Upper lobe of right lung (tissue), 1 donor: ENCODE measurements at regions not wholly inside any gene's neighbourhood (a gene's known extent, or its start where the extent isn't known, plus 50 kb on each side); places are given as distances from the start of the nearest gene placed in this dataset.

Experiments used
- ATAC-seq: fragments of 200-7000 bp; cut with Tn5 transposase; one replicate; pipeline ENCODE4 v1.9.1; 2020; ENCODE audit warnings: mild to moderate bottlenecking, moderate library complexity
- DNase-seq: peaks from one replicate; pipeline ENCODE4 v3.0.0-alpha.2; 2020
- H3K27ac ChIP-seq: fragments of 200-600 bp; one replicate; pipeline ENCODE4 v1.8.0; 2022
- H3K27me3 ChIP-seq: fragments of 200-600 bp; one replicate; pipeline ENCODE4 v1.8.0; 2022; ENCODE audit warnings: mild to moderate bottlenecking
- H3K36me3 ChIP-seq: fragments of 200-600 bp; one replicate; pipeline ENCODE4 v1.8.0; 2022
- H3K4me1 ChIP-seq: fragments of 200-600 bp; one replicate; pipeline ENCODE4 v1.8.0; 2022
- H3K4me3 ChIP-seq: fragments of 200-600 bp; one replicate; pipeline ENCODE4 v1.8.0; 2022; ENCODE audit warnings: mild to moderate bottlenecking
- H3K9me3 ChIP-seq: fragments of 200-600 bp; one replicate; pipeline ENCODE4 v1.8.0; 2022
- intact Hi-C: fragments of 100-400 bp; cut with DNase I; formaldehyde crosslinking; loops from one replicate; pipeline ENCODE4 v1.11.0; 2022
- TF ChIP-seq, protein P1 (sequence below): fragments of 200-600 bp; IDR thresholded peaks from one replicate; pipeline ENCODE4 v1.8.0; 2022; ENCODE audit warnings: antibody characterized with exemption
- donor health status: DM: no; HTN: yes; CAD: no; lungs with severe emphysema.

GRCh38 chr1:56028911-56029310 lies 550.5 kb downstream of the PLPP3 start:
- Histone ChIP-seq H3K9me3 (no peaks in the 10 kb centered on the region), H3K27me3 (no peaks in the 10 kb centered on the region), H3K27ac (no peak overlapping the region), H3K4me1 (peaks cover 6% of the 10 kb centered on the region), H3K36me3 (no peaks in the 10 kb centered on the region), H3K4me3 (no peak overlapping the region)
- ATAC-seq (no peak), DNase-seq (no peak)
- intact Hi-C loops = no loop called here
- TF ChIP-seq, protein P1, sequence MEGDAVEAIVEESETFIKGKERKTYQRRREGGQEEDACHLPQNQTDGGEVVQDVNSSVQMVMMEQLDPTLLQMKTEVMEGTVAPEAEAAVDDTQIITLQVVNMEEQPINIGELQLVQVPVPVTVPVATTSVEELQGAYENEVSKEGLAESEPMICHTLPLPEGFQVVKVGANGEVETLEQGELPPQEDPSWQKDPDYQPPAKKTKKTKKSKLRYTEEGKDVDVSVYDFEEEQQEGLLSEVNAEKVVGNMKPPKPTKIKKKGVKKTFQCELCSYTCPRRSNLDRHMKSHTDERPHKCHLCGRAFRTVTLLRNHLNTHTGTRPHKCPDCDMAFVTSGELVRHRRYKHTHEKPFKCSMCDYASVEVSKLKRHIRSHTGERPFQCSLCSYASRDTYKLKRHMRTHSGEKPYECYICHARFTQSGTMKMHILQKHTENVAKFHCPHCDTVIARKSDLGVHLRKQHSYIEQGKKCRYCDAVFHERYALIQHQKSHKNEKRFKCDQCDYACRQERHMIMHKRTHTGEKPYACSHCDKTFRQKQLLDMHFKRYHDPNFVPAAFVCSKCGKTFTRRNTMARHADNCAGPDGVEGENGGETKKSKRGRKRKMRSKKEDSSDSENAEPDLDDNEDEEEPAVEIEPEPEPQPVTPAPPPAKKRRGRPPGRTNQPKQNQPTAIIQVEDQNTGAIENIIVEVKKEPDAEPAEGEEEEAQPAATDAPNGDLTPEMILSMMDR = no peak

DNA sequence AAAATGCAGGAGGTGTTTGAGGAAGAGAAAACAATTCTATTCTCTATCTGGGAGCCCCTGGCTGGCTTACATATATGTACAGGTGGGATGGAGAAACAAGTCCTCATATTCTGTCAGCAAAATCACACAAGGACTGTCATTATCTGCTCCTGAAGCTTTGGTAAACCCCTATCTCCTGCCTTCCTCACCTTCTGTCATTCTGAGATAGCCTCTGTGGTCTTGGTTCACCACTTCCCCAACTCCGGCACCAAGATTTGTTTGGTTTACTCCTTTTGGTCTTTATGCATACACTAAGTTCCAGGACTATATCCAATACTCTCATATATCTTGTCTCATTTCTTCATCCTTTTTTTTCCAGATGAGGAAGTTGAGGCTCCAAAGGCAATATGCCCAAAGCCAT lies 551.1 kb downstream of the PLPP3 start:
- TF ChIP-seq, protein P1 = no peak

DNA sequence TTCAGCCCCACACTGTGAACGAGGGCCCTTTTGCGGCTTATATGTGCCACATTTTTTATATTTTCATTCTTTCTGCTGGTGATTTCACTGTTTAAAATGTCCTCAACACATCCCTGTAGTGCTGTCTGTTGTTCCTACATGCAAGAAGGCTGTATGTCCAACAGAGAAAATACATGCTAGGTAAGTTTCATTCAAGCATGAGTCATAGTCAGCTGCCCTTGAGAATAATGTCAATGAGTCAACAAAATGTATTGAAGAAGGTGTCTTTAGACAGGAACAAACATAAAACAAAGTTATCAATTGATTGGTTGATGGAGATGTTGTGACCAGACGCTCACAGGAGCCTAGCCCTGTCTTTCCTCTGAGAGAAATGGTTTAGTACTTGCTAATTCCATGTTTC lies 553.4 kb downstream of the PLPP3 start:
- Histone ChIP-seq H3K9me3 (no peaks in the 10 kb centered on the region), H3K36me3 (no peaks in the 10 kb centered on the region), H3K27me3 (no peaks in the 10 kb centered on the region), H3K4me3 (no peak overlapping the region), H3K27ac (no peak overlapping the region), H3K4me1 (no peaks in the 10 kb centered on the region)
- DNase-seq (no peak), ATAC-seq (no peak)
- TF ChIP-seq, protein P1 = no peak
- intact Hi-C loops = no loop called here

More for the DNA sequence above, 551.1 kb downstream of the PLPP3 start:
- Histone ChIP-seq H3K9me3 (no peaks in the 10 kb centered on the region), H3K36me3 (no peaks in the 10 kb centered on the region), H3K27ac (no peak overlapping the region), H3K27me3 (no peaks in the 10 kb centered on the region), H3K4me1 (no peaks in the 10 kb centered on the region), H3K4me3 (no peak overlapping the region)
- intact Hi-C loops = no loop called here
- ATAC-seq = no peak
- DNase-seq = no peak

DNA sequence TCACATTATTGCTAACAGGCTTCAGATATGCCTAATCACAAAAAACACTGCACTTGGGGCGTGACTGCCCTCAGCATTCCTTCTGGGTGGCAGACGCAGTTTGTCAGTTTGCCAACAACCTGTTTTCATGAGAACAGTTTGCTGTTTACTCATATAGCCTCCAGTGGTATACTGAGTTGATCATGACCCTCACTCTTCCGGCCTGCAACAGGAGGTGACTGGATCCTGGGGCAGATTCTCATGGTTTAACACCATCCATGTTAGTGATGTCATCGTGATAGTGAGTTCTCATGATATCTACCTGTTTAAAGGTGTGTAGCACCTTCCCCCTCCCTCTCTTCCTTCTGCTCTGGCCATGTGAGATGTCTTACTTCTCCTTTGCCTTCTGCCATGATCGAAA lies 555.2 kb downstream of the PLPP3 start:
- no peaks in the 10 kb centered on the region for H3K9me3 ChIP-seq
- H3K36me3 ChIP-seq = no peaks in the 10 kb centered on the region
- no peak for DNase-seq
- no peak overlapping the region for H3K4me3 ChIP-seq
- intact Hi-C loops = no loop called here
- H3K27me3 ChIP-seq = no peaks in the 10 kb centered on the region
- TF ChIP-seq, protein P1 = no peak
- no peaks in the 10 kb centered on the region for H3K4me1 ChIP-seq
- ATAC-seq = no peak
- H3K27ac ChIP-seq = no peak overlapping the region

GRCh38 chr1:56019922-56020321 lies 559.4 kb downstream of the PLPP3 start:
- Histone ChIP-seq H3K9me3 (no peaks in the 10 kb centered on the region), H3K27me3 (no peaks in the 10 kb centered on the region), H3K36me3 (no peaks in the 10 kb centered on the region), H3K4me3 (no peak overlapping the region), H3K4me1 (no peaks in the 10 kb centered on the region), H3K27ac (no peak overlapping the region)
- no peak for ATAC-seq
- intact Hi-C loops = no loop called here
- DNase-seq = no peak
- TF ChIP-seq, protein P1 = no peak

- TF ChIP-seq, protein P1 = no peak
Measured at GRCh38 chr1:56019472-56019871, 559.9 kb downstream of the PLPP3 start.

More at GRCh38 chr1:56019472-56019871, 559.9 kb downstream of the PLPP3 start:
- H3K27me3 ChIP-seq = no peaks in the 10 kb centered on the region
- intact Hi-C loops = no loop called here
- no peaks in the 10 kb centered on the region for H3K4me1 ChIP-seq
- H3K36me3 ChIP-seq = no peaks in the 10 kb centered on the region
- H3K4me3 ChIP-seq = no peak overlapping the region
- ATAC-seq (no peak), DNase-seq (no peak)
- no peaks in the 10 kb centered on the region for H3K9me3 ChIP-seq
- no peak overlapping the region for H3K27ac ChIP-seq
